A673 (cell line): ENCODE measurements at regions not wholly inside any gene's neighbourhood (a gene's known extent, or its start where the extent isn't known, plus 50 kb on each side); places are given as distances from the start of the nearest gene placed in this dataset.

ENCODE experiments used
- BruUV-seq: library from RNA; stranded (reverse); fragments of 400-500 nt; replicated peaks from 2 replicates; lab custom pipeline; 2021; lab: Mats Ljungman, UMichigan
- CTCF ChIA-PET: fragments of 300-600 bp; sonication (Branson Sonifier 250); formaldehyde crosslinking; loops from one replicate; lab custom pipeline; 2022; ENCODE audit warnings: antibody characterized with exemption; lab: Charles Lee
- POLR2A ChIA-PET: fragments of 300-600 bp; sonication (Branson Sonifier 250); formaldehyde crosslinking; loops from one replicate; lab custom pipeline; 2022; ENCODE audit warnings: antibody characterized with exemption; ENCODE audit not compliant: low non-redundant PET; lab: Charles Lee
- DNase-seq: peaks from one replicate; pipeline ENCODE4 v3.0.0-alpha.2; 2015; ENCODE audit warnings: low spot score
- H3K27ac ChIP-seq: fragments of 200-600 bp; sonication (generic); 2 replicates; pipeline ENCODE4 v1.5.1; 2016; ENCODE audit warnings: mixed run types, low read depth, mild to moderate bottlenecking, mixed read lengths, antibody characterized with exemption, low read length; ENCODE audit not compliant: poor library complexity, severe bottlenecking
- H3K27me3 ChIP-seq: fragments of 200-600 bp; sonication (generic); replicated peaks from 2 replicates; pipeline ENCODE4 v1.6.1; 2017; ENCODE audit warnings: mixed run types, low read depth, mild to moderate bottlenecking, mixed read lengths, antibody characterized with exemption, low read length; ENCODE audit not compliant: insufficient read depth, poor library complexity
- H3K36me3 ChIP-seq: fragments of 200-600 bp; sonication (generic); 2 replicates; pipeline ENCODE4 v1.6.1; 2016; ENCODE audit warnings: mixed run types, mild to moderate bottlenecking, mixed read lengths, antibody characterized with exemption, low read length; ENCODE audit not compliant: insufficient read depth, poor library complexity, severe bottlenecking
- H3K4me1 ChIP-seq: fragments of 200-600 bp; sonication (generic); 2 replicates; pipeline ENCODE4 v1.6.1; 2017; ENCODE audit warnings: mixed run types, mild to moderate bottlenecking, mixed read lengths, antibody characterized with exemption, low read length; ENCODE audit not compliant: insufficient read depth, poor library complexity, severe bottlenecking
- H3K4me3 ChIP-seq: fragments of 200-600 bp; sonication (generic); 2 replicates; pipeline ENCODE4 v1.5.1; 2016; ENCODE audit warnings: low read depth, mixed run types, mild to moderate bottlenecking, mixed read lengths, low read length; ENCODE audit not compliant: poor library complexity, severe bottlenecking
- H3K9me3 ChIP-seq: fragments of 200-600 bp; sonication (generic); 2 replicates; pipeline ENCODE4 v1.6.1; 2016; ENCODE audit warnings: mixed run types, low read depth, mild to moderate bottlenecking, mixed read lengths, antibody characterized with exemption, low read length; ENCODE audit not compliant: poor library complexity, severe bottlenecking
- CTCF ChIP-seq: fragments of 300-800, 200-600 bp; sonication (generic); conservative IDR thresholded peaks from 2 replicates; pipeline ENCODE4 v1.5.1; 2017; ENCODE audit warnings: low read depth, mild to moderate bottlenecking, antibody characterized with exemption, low read length, moderate library complexity, mixed read lengths
- EZH2 ChIP-seq: fragments of 200-600 bp; sonication (generic); IDR thresholded peaks from 2 replicates; pipeline ENCODE4 v1.6.1; 2017; ENCODE audit warnings: borderline replicate concordance, low read depth, mild to moderate bottlenecking, mixed read lengths, antibody characterized with exemption, low read length; ENCODE audit not compliant: poor library complexity, severe bottlenecking
- intact Hi-C: fragments of 100-400 bp; cut with micrococcal nuclease; formaldehyde crosslinking; loops from one replicate; pipeline ENCODE4 v1.10.0; 2022; ENCODE audit not compliant: unreplicated experiment

- ChIA-PET POLR2A (no interaction called here), CTCF (interaction anchor here (0.5 to 0.7 kb wide), 3 partner anchors 19 to 90 kb away, joined by 3 to 5 read pairs (median 5); no protein-coding TSS in a partner anchor)
- Histone ChIP-seq H3K9me3 (no peaks in the 10 kb centered on the region), H3K27ac (peak overlapping the region; percentile 80), H3K4me3 (peak overlapping the region; percentile 95), H3K36me3 (no peaks in the 10 kb centered on the region), H3K27me3 (no peaks in the 10 kb centered on the region), H3K4me1 (peaks cover 12% of the 10 kb centered on the region)
- DNase-seq, result no peak
- no TSS peak for BruUV-seq
- intact Hi-C loops, result no loop called here
- TF ChIP-seq EZH2 (no peak), CTCF (no peak)
These were observed 54.6 kb upstream of the ECE1 start for GRCh38 chr1:21344750-21345443.

DNA sequence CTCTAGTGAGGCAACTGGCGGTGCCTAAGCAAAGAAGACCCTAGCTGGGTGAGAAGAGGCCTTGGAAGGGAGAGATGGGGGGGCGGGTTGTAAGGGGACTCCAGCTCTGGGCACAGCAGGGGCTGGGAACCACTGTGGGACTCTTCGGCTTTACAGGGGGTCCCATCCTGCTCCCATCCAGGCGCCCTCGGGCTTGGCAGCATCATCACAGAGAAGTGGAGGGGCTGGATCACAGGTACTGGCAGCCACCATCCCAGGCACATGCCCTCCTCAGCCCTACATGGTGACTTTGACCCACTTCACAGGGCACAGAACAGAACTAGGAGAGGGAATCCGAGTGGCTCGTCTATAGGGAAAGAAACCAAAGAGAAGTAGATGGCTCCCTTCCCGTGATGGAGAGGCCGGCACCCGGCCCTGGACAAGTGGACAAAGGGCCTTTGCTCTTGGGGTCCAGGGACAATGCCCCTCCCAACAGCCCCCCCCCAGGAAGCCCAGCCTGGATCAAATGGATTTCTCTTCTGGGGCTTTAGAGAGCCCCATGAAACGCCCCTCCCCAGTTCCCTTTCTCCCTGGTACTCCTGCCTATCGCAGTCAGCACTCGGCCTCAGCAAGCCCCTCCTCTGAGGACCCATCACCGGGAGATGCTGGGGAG lies 54.0 kb upstream of the ECE1 start:
- no peak for DNase-seq
- no TSS peak for BruUV-seq
- Histone ChIP-seq H3K4me3 (peak overlapping the region; percentile 95), H3K9me3 (no peaks in the 10 kb centered on the region), H3K27me3 (no peaks in the 10 kb centered on the region), H3K4me1 (peaks cover 12% of the 10 kb centered on the region), H3K36me3 (no peaks in the 10 kb centered on the region), H3K27ac (no peak overlapping the region)
- ChIA-PET CTCF (no interaction called here), POLR2A (no interaction called here)
- no peak for TF ChIP-seq EZH2
- TF ChIP-seq CTCF, result no peak
- intact Hi-C loops, result no loop called here

DNA sequence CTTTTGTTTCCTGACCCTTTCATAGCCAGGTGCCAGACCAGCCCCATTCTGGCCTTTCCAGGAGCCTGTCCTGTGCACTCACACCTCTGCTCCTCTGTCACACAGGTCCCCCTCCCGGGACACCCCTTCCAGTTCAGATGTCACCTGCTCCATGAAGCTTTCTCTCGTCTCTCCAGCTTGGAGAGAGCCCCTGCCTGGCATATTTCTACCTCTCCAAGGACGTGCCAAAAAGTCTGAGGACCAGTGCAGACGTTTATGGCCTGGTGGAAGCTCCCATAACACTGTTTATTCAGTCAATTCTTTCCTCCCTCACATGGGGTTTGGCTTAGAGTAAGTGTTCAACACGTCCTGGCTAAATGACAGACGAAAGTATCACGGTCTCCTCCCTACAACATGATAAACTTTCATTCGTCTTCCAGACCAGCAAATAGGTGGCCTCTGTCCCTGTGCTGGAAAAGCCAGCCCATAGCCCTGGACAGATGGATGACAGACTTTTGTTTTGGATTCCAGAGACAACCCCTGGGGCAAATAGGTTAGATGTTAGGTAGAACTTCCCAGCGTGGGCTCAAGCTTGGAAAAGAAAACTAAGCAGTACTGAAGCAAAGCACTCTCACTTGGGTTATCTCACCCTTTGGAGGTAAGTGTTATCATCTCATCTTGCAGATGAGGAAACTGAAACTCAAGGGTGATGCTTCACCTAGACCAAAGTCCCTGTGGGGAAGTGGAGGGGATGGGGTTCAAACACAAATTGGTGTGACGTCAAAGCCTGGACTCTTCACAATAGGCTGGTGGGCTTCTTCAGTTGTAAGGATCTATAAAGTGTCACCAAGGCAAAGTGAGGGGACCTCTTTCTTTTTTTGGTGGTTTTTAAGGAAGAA lies 52.9 kb upstream of the ECE1 start:
- Histone ChIP-seq H3K9me3 (no peaks in the 10 kb centered on the region), H3K27me3 (no peaks in the 10 kb centered on the region), H3K27ac (no peak overlapping the region), H3K4me3 (no peak overlapping the region), H3K36me3 (no peaks in the 10 kb centered on the region), H3K4me1 (peaks cover 12% of the 10 kb centered on the region)
- TF ChIP-seq EZH2, result no peak
- no peak for TF ChIP-seq CTCF
- TSS peak; percentile 22 for BruUV-seq
- POLR2A ChIA-PET, result no interaction called here
- intact Hi-C loops, result no loop called here
- CTCF ChIA-PET, result no interaction called here
- no peak for DNase-seq
